Stomach (tissue), 8 donors: ENCODE measurements at regions not wholly inside any gene's neighbourhood (a gene's known extent, or its start where the extent isn't known, plus 50 kb on each side); places are given as distances from the start of the nearest gene placed in this dataset.

Experiments
- DNase-seq, 2 donors: peaks; one replicate each; pipeline versions ENCODE4 v3.0.0 to v3.0.0-alpha.2; 2013 to 2019
- H3K27ac ChIP-seq, 5 donors: fragments of 200-600 bp in 4 of 5; sonication (generic) in 4 of 5; one replicate each; pipeline ENCODE4 v1.5.1; 2013 to 2019; ENCODE audit warnings: mild to moderate bottlenecking in 1 of 5, moderate library complexity in 1 of 5
- H3K27me3 ChIP-seq, 3 donors: fragments of 200-600 bp; sonication (generic); one replicate each; pipeline ENCODE4 v1.5.1; 2017 to 2019; ENCODE audit warnings: mixed run types in 1 of 3
- H3K36me3 ChIP-seq, 4 donors: fragments of 200-600 bp; sonication (generic); 1 replicate in 3 of 4; 2 replicates in 1 of 4; pipeline ENCODE4 v1.5.1; 2016 to 2019
- H3K4me1 ChIP-seq, 4 donors: fragments of 200-600 bp; sonication (generic); one replicate each; pipeline ENCODE4 v1.5.1; 2016 to 2019
- H3K4me3 ChIP-seq, 4 donors: fragments of 200-600 bp; sonication (generic) in 3 of 4; one replicate each; pipeline ENCODE4 v1.5.1; 2016 to 2019; ENCODE audit warnings: mild to moderate bottlenecking in 1 of 4
- H3K9me3 ChIP-seq, 4 donors: fragments of 200-600 bp; sonication (generic); one replicate each; pipeline ENCODE4 v1.5.1; 2016 to 2019
- CTCF ChIP-seq, 7 experiments: fragments of 450-650 bp in 4 of 7; fragments of 200-600 bp in 3 of 7; sonication (generic) in 3 of 7; IDR thresholded peaks; one replicate each; pipeline ENCODE4 v1.5.1; 2016 to 2019; ENCODE audit warnings: antibody characterized with exemption in 7 of 7, control low read depth in 2 of 7, mild to moderate bottlenecking in 1 of 7
- EP300 ChIP-seq: sonication (generic); formaldehyde crosslinking; IDR thresholded peaks from one replicate; pipeline ENCODE4 v1.6.1; 2017; ENCODE audit warnings: antibody characterized with exemption
- POLR2A ChIP-seq, 4 donors: fragments of 450-650 bp; IDR thresholded peaks; one replicate each; pipeline ENCODE4 v1.6.1; 2016; ENCODE audit warnings: antibody characterized with exemption in 4 of 4, control low read depth in 2 of 4, mild to moderate bottlenecking in 1 of 4, moderate library complexity in 1 of 4
- POLR2AphosphoS5 ChIP-seq, 3 donors: sonication (generic); formaldehyde crosslinking; IDR thresholded peaks; one replicate each; pipeline ENCODE4 v1.6.1; 2016; ENCODE audit warnings: antibody characterized with exemption in 3 of 3
- WGBS, 5 donors: extraction: QIAGEN DNeasy Blood & Tissue Kit in 3 of 5; methylation state at CpG; one replicate each; pipeline versions ENCODE4 v1.1.5 to v1.1.7; 2013 to 2018; 5-methylcytosine and 5-hydroxymethylcytosine counted together
- intact Hi-C: fragments of 100-400 bp; cut with DNase I; formaldehyde crosslinking; loops from one replicate; pipeline ENCODE4 v1.15.1; 2023; ENCODE audit warnings: low total_unique reads
- donor health status: healthy with polysubstance abuse.
- donor health status: Bipolar disorder and iron deficiency.
- donor health status: healthy.

GRCh38 chr9:29212397-29213387, 1639.4 kb upstream of the C9orf72 start:
- WGBS, 5 donors, result 1 to 2% (median 2%) methylated on average over 39 to 54 of the region's 54 CpGs
- no peaks in the 10 kb centered on the region for H3K36me3 ChIP-seq
- H3K9me3 ChIP-seq, result no peaks in the 10 kb centered on the region
- intact Hi-C loops, result no loop called here
- peak overlapping the region; percentile 46 to 69 (median 59) for H3K4me3 ChIP-seq
- H3K27ac ChIP-seq, result peak overlapping the region in 3 of 5 donors; percentile 36 to 73 (median 64)
- peaks cover 16 to 42% (median 36%) of the 10 kb centered on the region in 4 donors for H3K4me1 ChIP-seq
- peak; percentile 50 to 63 for DNase-seq
- TF ChIP-seq CTCF (IDR thresholded peaks at IDR 0.05) (peak in 2 of 7 experiments; percentile 1 to 67), EP300 (no peak)
- peaks cover 5 to 64% (median 38%) of the 10 kb centered on the region in 3 donors for H3K27me3 ChIP-seq

DNA sequence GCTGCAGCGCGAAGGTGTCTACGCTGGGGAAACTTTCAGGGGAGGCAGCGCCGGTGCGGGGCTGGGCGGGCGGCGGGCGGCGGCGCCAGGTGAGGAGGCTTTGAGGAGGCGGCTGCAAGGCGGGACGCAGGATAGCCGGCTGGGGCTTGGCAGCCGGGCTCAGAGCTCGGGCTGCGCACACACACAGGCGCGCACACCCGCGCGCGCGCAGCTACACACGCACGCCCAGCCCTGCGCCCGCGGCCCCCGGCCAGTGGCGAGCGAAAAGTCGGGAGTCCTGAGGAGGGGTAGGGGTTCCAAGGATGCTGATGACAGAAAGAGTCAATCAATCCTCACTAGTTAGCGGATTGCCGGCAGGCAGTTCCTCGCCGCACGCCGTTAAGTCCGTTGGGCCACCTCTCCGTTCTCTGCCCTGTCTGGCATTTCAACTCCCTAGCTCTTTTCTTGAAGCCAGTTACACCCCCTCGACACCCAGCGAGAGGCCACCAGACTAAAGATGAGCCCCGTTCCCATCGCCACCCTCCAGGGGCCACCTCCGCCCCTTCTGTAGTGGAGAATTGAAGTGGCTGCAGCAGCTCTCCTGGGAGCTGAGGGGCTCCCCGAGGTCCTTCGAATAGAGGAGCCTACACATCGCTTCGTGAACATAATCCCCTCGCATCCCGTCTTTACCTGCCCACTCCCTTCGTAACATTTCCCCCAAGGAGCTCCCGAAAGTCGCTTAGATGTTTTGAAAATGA, 1640.3 kb upstream of the C9orf72 start, which contains the start of gene LINGO2:
Gene LINGO2, minus strand, starts transcription at position 185 of the 737 bp plus-strand sequence.
- peak within 1 kb of the TSS; percentile 46 to 69 (median 59) for H3K4me3 ChIP-seq
- TF ChIP-seq CTCF (IDR thresholded peaks at IDR 0.05) (no peak), EP300 (no peak), POLR2A (IDR thresholded peaks at IDR 0.05) (no peak), POLR2AphosphoS5 (IDR thresholded peaks at IDR 0.05) (no peak)
- peaks cover 16 to 42% (median 36%) of the 10 kb centered on the region in 4 donors for H3K4me1 ChIP-seq
- intact Hi-C loops, result no loop called here
- H3K27me3 ChIP-seq, result peaks cover 5 to 64% (median 38%) of the 10 kb centered on the region in 3 donors
- H3K9me3 ChIP-seq, result no peaks in the 10 kb centered on the region
- peak within 1 kb of the TSS in 3 of 5 donors; percentile 36 to 73 (median 64) for H3K27ac ChIP-seq
- DNase-seq, result peak; percentile 34 to 69
- H3K36me3 ChIP-seq, result no peaks in the 10 kb centered on the region
- 1 to 4% (median 3%) methylated on average over 45 to 57 of the region's 57 CpGs for WGBS, 5 donors

GRCh38 chr9:29214154-29214689, 1640.9 kb upstream of the C9orf72 start:
- peak overlapping the region; percentile 46 to 69 (median 59) for H3K4me3 ChIP-seq
- no peak overlapping the region for H3K27ac ChIP-seq
- H3K9me3 ChIP-seq, result no peaks in the 10 kb centered on the region
- peak; percentile 27 to 73 for DNase-seq
- WGBS, 5 donors, result 1 to 5% (median 2%) methylated on average over 18 of the region's 18 CpGs
- peaks cover 5 to 64% (median 38%) of the 10 kb centered on the region in 3 donors for H3K27me3 ChIP-seq
- H3K36me3 ChIP-seq, result no peaks in the 10 kb centered on the region
- intact Hi-C loops, result no loop called here
- peaks cover 16 to 42% (median 36%) of the 10 kb centered on the region in 4 donors for H3K4me1 ChIP-seq
- TF ChIP-seq CTCF (IDR thresholded peaks at IDR 0.05) (no peak), POLR2A (IDR thresholded peaks at IDR 0.05) (no peak), EP300 (no peak), POLR2AphosphoS5 (IDR thresholded peaks at IDR 0.05) (no peak)

- peaks cover 5 to 64% (median 38%) of the 10 kb centered on the region in 3 donors for H3K27me3 ChIP-seq
- H3K4me1 ChIP-seq, result peaks cover 16 to 42% (median 36%) of the 10 kb centered on the region in 4 donors
- H3K27ac ChIP-seq, result no peak overlapping the region
- no peak for TF ChIP-seq POLR2A (IDR thresholded peaks at IDR 0.05)
- TF ChIP-seq CTCF (IDR thresholded peaks at IDR 0.05), result no peak
- no peak for TF ChIP-seq POLR2AphosphoS5 (IDR thresholded peaks at IDR 0.05)
- TF ChIP-seq EP300, result no peak
- no peaks in the 10 kb centered on the region for H3K9me3 ChIP-seq
- WGBS, 5 donors, result 0 to 3% (median 2%) methylated on average over 29 to 31 of the region's 31 CpGs
- DNase-seq, result peak in 1 of 2 donors; percentile 22
- intact Hi-C loops, result no loop called here
- peak overlapping the region; percentile 46 to 69 (median 59) for H3K4me3 ChIP-seq
- H3K36me3 ChIP-seq, result no peaks in the 10 kb centered on the region
Observed at GRCh38 chr9:29214690-29215253, 1641.5 kb upstream of the C9orf72 start.
